GM18498 (cell line): ENCODE measurements at regions not wholly inside any gene's neighbourhood (a gene's known extent, or its start where the extent isn't known, plus 50 kb on each side); places are given as distances from the start of the nearest gene placed in this dataset.

Source experiments
- ATAC-seq: cut with Tn5 transposase; IDR thresholded peaks from one replicate; pipeline ENCODE4 v1.9.1; 2021; ENCODE audit warnings: mild to moderate bottlenecking, moderate library complexity; ENCODE audit not compliant: unreplicated experiment

- ATAC-seq, result no peak
These were observed 84.8 kb upstream of the KITLG start for GRCh38 chr12:88665071-88665470.

GRCh38 chr12:88662961-88663360, 82.7 kb upstream of the KITLG start:
- no peak for ATAC-seq

- ATAC-seq, result no peak
These were observed 81.8 kb upstream of the KITLG start for GRCh38 chr12:88662093-88662492.

- ATAC-seq, result no peak
These were observed 77.7 kb upstream of the KITLG start for GRCh38 chr12:88658009-88658408.

GRCh38 chr12:88650715-88651114, 70.4 kb upstream of the KITLG start:
- ATAC-seq, result no peak

GRCh38 chr12:88648625-88649024, 68.4 kb upstream of the KITLG start:
- no peak for ATAC-seq

- no peak for ATAC-seq
These were observed 66.6 kb upstream of the KITLG start for GRCh38 chr12:88646824-88647223.

- no peak for ATAC-seq
These were observed 65.5 kb upstream of the KITLG start for GRCh38 chr12:88645816-88646215.

GRCh38 chr12:88644946-88645702, 64.9 kb upstream of the KITLG start:
- ATAC-seq, result no peak

- ATAC-seq, result no peak
These were observed 63.4 kb upstream of the KITLG start for GRCh38 chr12:88643685-88644084.

- no peak for ATAC-seq
These were observed 62.6 kb upstream of the KITLG start for GRCh38 chr12:88642675-88643431.

- ATAC-seq, result no peak
These were observed 58.9 kb upstream of the KITLG start for GRCh38 chr12:88638966-88639760.

GRCh38 chr12:88638388-88638787, 58.1 kb upstream of the KITLG start:
- ATAC-seq, result no peak

GRCh38 chr12:88634008-88634407, 53.7 kb upstream of the KITLG start:
- ATAC-seq, result no peak

- ATAC-seq, result no peak
These were observed 53.0 kb upstream of the KITLG start for GRCh38 chr12:88633312-88633711.

GRCh38 chr12:88630561-88630960, 50.3 kb upstream of the KITLG start:
- ATAC-seq, result no peak
